ENCODE measurements at regions not wholly inside any gene's neighbourhood (a gene's known extent, or its start where the extent isn't known, plus 50 kb on each side); places are given as distances from the start of the nearest gene placed in this dataset.
A peak's percentile ranks its signal among the peaks of the same experiment; 100 is the strongest.

- DNase-seq (ENCODE audit: low spot score): peak; percentile 63
- H3K27me3 ChIP-seq (ENCODE audit: control insufficient read depth in 1 of 2, insufficient read depth in 2 of 2, low read length in 2 of 2): no peaks in the 10 kb centered on the region
- peak overlapping the region in 1 of 3 experiments; percentile 40; a peak in 1 of 6 replicates for H3K4me3 ChIP-seq (replicated peaks in 1 of 3; ENCODE audit: insufficient read depth in 1 of 3, low read depth in 2 of 3, low read length in 3 of 3)
- ChIA-PET POLR2A (no interaction called here), CTCF (ENCODE audit: low intra/inter-chr PET ratio, low total read pairs) (interaction anchor here (1.4 to 4.2 kb wide), 3 partner anchors 36 to 573 kb away, joined by 4 to 36 read pairs (median 6); no protein-coding TSS in a partner anchor)
- no peaks in the 10 kb centered on the region for H4K20me1 ChIP-seq (ENCODE audit: insufficient read depth, low read length)
- peak; percentile 97 for ATAC-seq
- BruUV-seq (replicated peaks): no TSS peak
- no peaks in the 10 kb centered on the region for H3K79me2 ChIP-seq (ENCODE audit: insufficient read depth, low read length)
- H3K4me2 ChIP-seq (ENCODE audit: low read depth, low read length): peak overlapping the region; percentile 64
- WGBS (ENCODE audit: low lambda C conversion rate): 8% methylated on average over 11 of the region's 12 CpGs
- H3K27ac ChIP-seq (ENCODE audit: extremely low read length, insufficient read depth, low read length): no peak overlapping the region
- intact Hi-C loops (cut with micrococcal nuclease; ENCODE audit: unreplicated experiment) (loop anchor here (1.0 kb wide), 3 partner anchors 36 to 574 kb away; no protein-coding TSS in a partner anchor), in situ Hi-C loops (cut with HindIII; ENCODE audit: extremely low pct_ligation_motif_present, low pct_unique_long_range_greater_than_20kb) (no loop called here)
- H3K9ac ChIP-seq (ENCODE audit: insufficient read depth, low read depth, low read length): no peak overlapping the region
- no peaks in the 10 kb centered on the region for H3K4me1 ChIP-seq (ENCODE audit: insufficient read depth, low read length)
- peak; percentile 49 for FAIRE-seq
- no peak overlapping the region for H2AFZ ChIP-seq (ENCODE audit: low read length)
- no peaks in the 10 kb centered on the region for H3K9me3 ChIP-seq (ENCODE audit: low read length)
- no peaks in the 10 kb centered on the region for H3K36me3 ChIP-seq (replicated peaks in 1 of 2; ENCODE audit: control insufficient read depth in 1 of 2, insufficient read depth in 2 of 2, low read length in 2 of 2)
- peak; percentile 68 for TF ChIP-seq ZNF121 (CRISPR knock-in tag; IDR thresholded peaks at IDR 0.05)
- TF ChIP-seq SAP130 (CRISPR knock-in tag; IDR thresholded peaks at IDR 0.05; ENCODE audit: low read depth): 0 out of 2 replicates have a peak, but pooled peaks have one; percentile 11
- no peak for TF ChIP-seq ZNF597 (CRISPR knock-in tag; IDR thresholded peaks at IDR 0.05)
- TF ChIP-seq ZSCAN22 (CRISPR knock-in tag; IDR thresholded peaks at IDR 0.05): no peak
- TF ChIP-seq, protein P1, sequence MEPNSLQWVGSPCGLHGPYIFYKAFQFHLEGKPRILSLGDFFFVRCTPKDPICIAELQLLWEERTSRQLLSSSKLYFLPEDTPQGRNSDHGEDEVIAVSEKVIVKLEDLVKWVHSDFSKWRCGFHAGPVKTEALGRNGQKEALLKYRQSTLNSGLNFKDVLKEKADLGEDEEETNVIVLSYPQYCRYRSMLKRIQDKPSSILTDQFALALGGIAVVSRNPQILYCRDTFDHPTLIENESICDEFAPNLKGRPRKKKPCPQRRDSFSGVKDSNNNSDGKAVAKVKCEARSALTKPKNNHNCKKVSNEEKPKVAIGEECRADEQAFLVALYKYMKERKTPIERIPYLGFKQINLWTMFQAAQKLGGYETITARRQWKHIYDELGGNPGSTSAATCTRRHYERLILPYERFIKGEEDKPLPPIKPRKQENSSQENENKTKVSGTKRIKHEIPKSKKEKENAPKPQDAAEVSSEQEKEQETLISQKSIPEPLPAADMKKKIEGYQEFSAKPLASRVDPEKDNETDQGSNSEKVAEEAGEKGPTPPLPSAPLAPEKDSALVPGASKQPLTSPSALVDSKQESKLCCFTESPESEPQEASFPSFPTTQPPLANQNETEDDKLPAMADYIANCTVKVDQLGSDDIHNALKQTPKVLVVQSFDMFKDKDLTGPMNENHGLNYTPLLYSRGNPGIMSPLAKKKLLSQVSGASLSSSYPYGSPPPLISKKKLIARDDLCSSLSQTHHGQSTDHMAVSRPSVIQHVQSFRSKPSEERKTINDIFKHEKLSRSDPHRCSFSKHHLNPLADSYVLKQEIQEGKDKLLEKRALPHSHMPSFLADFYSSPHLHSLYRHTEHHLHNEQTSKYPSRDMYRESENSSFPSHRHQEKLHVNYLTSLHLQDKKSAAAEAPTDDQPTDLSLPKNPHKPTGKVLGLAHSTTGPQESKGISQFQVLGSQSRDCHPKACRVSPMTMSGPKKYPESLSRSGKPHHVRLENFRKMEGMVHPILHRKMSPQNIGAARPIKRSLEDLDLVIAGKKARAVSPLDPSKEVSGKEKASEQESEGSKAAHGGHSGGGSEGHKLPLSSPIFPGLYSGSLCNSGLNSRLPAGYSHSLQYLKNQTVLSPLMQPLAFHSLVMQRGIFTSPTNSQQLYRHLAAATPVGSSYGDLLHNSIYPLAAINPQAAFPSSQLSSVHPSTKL (CRISPR knock-in tag; IDR thresholded peaks at IDR 0.05): 0 out of 2 replicates have a peak, but pooled peaks have one; percentile 27
- TF ChIP-seq, protein P2, sequence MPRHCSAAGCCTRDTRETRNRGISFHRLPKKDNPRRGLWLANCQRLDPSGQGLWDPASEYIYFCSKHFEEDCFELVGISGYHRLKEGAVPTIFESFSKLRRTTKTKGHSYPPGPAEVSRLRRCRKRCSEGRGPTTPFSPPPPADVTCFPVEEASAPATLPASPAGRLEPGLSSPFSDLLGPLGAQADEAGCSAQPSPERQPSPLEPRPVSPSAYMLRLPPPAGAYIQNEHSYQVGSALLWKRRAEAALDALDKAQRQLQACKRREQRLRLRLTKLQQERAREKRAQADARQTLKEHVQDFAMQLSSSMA (CRISPR knock-in tag; IDR thresholded peaks at IDR 0.05): no peak
- TF ChIP-seq, protein P3, sequence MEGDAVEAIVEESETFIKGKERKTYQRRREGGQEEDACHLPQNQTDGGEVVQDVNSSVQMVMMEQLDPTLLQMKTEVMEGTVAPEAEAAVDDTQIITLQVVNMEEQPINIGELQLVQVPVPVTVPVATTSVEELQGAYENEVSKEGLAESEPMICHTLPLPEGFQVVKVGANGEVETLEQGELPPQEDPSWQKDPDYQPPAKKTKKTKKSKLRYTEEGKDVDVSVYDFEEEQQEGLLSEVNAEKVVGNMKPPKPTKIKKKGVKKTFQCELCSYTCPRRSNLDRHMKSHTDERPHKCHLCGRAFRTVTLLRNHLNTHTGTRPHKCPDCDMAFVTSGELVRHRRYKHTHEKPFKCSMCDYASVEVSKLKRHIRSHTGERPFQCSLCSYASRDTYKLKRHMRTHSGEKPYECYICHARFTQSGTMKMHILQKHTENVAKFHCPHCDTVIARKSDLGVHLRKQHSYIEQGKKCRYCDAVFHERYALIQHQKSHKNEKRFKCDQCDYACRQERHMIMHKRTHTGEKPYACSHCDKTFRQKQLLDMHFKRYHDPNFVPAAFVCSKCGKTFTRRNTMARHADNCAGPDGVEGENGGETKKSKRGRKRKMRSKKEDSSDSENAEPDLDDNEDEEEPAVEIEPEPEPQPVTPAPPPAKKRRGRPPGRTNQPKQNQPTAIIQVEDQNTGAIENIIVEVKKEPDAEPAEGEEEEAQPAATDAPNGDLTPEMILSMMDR (CRISPR knock-in tag; IDR thresholded peaks at IDR 0.05): peak; percentile 82
- no peak for TF ChIP-seq ZNF3 (CRISPR knock-in tag; IDR thresholded peaks at IDR 0.05)
- TF ChIP-seq STAG1 (CRISPR knock-in tag; IDR thresholded peaks at IDR 0.05): peak; percentile 80
- TF ChIP-seq, protein P4, sequence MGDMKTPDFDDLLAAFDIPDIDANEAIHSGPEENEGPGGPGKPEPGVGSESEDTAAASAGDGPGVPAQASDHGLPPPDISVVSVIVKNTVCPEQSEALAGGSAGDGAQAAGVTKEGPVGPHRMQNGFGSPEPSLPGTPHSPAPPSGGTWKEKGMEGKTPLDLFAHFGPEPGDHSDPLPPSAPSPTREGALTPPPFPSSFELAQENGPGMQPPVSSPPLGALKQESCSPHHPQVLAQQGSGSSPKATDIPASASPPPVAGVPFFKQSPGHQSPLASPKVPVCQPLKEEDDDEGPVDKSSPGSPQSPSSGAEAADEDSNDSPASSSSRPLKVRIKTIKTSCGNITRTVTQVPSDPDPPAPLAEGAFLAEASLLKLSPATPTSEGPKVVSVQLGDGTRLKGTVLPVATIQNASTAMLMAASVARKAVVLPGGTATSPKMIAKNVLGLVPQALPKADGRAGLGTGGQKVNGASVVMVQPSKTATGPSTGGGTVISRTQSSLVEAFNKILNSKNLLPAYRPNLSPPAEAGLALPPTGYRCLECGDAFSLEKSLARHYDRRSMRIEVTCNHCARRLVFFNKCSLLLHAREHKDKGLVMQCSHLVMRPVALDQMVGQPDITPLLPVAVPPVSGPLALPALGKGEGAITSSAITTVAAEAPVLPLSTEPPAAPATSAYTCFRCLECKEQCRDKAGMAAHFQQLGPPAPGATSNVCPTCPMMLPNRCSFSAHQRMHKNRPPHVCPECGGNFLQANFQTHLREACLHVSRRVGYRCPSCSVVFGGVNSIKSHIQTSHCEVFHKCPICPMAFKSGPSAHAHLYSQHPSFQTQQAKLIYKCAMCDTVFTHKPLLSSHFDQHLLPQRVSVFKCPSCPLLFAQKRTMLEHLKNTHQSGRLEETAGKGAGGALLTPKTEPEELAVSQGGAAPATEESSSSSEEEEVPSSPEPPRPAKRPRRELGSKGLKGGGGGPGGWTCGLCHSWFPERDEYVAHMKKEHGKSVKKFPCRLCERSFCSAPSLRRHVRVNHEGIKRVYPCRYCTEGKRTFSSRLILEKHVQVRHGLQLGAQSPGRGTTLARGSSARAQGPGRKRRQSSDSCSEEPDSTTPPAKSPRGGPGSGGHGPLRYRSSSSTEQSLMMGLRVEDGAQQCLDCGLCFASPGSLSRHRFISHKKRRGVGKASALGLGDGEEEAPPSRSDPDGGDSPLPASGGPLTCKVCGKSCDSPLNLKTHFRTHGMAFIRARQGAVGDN (CRISPR knock-in tag; IDR thresholded peaks at IDR 0.05): peak; percentile 28; the same call in 1 of the 2 replicates
- peak; percentile 64; the same call in 1 of the 2 replicates for TF ChIP-seq RAD21 (CRISPR knock-in tag; IDR thresholded peaks at IDR 0.05)
- peak; percentile 79 for TF ChIP-seq SMC3 (IDR thresholded peaks at IDR 0.05; ENCODE audit: low read length)
Observed at GRCh38 chr12:59113831-59114615, 193.7 kb upstream of the LRIG3 start.

Data from HepG2 (cell line).